ENCODE measurements at regions not wholly inside any gene's neighbourhood (a gene's known extent, or its start where the extent isn't known, plus 50 kb on each side); places are given as distances from the start of the nearest gene placed in this dataset.
"Not testable (repeated sequence)": the region's sequence is repeated elsewhere in the genome, so short reads cannot be mapped to it uniquely, and the experiment has no call there.

DNA sequence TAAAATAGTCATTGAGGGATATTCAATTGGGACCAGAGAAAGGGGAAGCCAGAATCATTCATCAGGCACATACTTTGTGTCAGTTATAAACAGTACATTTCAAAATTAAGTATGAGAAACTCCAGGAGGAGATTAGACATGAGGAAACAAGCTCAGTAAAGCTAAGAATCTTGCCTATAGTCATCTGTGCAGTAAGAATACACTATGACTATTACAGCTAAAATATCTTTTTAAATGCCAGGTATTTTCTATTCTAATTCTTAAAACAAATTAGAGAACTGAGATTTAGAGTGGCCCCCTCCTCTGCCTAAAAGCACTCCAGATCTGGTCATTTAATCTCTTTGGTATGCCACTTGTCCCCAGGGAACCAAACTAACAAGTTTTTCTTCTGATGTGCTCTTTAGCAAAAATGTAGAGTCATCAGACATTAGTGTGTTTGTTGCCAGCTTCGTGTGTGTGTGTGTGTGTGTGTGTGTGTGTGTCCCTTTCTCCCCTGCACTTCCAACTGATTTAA lies 541.1 kb downstream of the TTLL7 start:
- not testable (repeated sequence) for DNase-seq

DNA sequence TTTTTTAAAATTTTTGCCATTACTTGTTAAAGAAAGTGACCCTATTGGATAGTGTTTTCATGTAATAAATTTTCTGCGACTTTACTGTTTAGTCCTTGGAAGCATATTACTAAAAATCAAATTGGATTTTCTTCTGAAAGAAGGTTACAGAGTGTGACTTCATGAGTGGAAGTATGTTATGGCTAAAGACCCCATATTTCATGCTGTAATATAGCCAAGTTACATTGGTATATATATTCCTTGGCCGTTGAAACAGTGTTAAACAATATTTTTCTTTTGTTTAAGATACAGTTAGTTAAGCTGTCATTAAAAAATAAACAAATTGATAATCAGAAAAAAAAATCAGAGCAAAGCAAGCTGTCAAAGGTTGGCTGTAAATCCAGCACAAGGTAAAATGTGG lies 541.7 kb downstream of the TTLL7 start:
- not testable (repeated sequence) for DNase-seq

DNA sequence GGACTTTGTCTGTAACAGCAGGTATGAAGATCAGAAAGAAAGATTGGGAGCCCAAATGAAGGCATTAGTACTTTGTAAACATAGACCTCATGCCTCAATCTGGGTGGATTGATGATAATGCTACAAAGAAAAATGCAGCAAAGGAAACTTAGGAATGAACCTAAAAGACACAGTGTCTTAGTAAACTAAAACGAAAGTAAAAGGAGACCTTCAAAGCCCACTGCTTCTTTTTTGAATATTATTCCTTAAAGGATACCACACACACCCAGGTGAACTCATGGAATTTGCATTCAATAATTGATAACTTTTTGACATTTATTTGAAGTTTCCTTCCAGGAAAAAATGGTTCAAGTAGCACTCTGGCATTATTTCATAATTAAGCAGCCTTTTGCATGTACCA lies 543.2 kb downstream of the TTLL7 start:
- not testable (repeated sequence) for DNase-seq

DNA sequence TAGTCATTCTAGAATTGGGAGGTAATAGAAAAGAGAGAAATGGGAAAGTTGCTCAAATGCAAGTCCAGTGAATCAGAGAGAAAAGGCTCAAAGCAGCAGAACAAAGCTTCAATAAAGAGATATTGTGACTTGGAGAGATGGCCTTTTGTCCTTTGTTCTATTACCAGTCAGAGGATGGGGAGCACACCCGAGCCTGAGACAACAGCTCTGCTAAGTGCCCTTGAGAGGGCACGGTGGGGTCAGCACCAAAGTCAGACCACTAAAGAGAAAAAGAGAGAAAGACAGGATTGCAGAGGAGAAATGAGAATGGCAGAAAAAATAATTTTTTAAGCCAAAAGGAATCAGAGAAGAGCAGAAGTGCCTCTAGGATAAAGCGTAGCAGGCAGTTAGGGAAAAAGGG lies 553.1 kb downstream of the TTLL7 start:
- DNase-seq = not testable (repeated sequence)

DNA sequence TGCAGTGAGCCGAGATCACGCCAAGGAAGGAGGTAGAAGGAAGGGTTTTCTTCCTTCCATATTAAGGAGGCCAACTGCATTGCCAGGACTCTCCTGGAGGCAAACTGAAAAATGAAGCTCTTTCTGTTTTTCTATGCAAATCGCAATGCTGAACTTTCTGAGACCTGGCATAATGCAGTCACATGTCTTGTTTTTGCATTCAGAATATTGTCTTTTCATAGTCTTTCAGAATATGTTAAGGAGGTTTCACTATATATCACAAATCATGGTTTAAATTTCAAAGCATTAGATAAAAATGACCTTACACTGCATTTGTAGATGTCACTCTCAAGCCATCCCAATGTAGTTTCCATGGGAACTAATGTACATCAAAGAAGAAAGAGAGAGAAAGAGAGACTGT lies 556.5 kb downstream of the TTLL7 start:
- not testable (repeated sequence) for DNase-seq

DNA sequence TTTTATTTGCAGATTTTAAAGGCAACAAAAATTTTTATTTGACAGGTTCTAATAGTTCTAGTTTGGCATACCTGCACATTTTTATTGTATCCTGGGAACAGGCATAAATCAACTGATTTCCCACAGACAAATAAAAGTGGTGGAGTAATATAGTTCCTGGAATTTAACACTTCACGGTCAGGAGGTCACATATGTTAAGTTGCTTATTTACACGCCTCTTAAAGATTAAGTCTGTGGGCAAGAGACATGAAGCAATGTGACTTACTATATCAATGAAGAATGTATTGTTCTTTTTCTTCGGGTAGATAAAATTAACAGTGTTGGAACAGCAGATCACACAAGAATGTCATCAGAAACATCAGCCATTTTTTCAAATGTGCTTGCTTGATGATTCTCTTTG lies 558.3 kb downstream of the TTLL7 start:
- DNase-seq = not testable (repeated sequence)

DNA sequence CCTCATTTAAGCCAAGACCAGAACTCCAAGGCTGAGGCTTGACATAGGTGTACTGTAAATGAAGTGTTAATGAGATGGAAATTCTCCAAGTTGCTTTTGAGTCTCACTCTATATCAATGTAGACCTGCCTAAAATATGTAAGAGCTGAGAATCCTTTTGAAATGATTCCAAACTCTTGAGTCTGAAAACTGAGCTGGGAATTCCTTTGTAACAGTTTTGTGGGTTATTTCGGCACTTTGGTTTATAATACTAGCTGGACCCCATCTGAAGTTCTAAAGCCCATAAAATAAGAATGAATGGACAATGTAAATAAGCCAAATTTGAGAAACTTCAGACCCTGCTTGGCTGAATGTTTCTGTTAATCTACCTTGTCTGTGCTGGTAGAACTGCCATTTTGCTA lies 558.9 kb downstream of the TTLL7 start:
- DNase-seq = not testable (repeated sequence)

DNA sequence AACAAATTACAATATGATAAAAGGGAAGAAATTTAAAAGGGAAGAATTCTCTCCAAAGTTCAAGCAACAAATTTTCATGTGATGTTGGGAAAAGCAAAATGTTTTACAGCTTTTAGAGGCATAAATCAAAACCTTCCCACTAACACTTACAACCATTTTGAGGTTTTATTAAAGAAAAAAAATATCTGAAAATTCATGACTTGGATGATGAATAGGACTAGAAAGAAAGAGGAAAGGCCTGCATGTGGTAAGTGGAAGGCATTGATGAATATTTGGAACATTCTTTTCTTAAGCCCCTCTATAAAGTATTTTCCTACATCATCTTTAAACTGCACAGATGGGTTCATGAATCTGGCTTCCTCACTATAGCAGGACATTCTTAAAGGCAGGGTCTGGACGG lies 560.6 kb downstream of the TTLL7 start:
- DNase-seq = not testable (repeated sequence)

DNA sequence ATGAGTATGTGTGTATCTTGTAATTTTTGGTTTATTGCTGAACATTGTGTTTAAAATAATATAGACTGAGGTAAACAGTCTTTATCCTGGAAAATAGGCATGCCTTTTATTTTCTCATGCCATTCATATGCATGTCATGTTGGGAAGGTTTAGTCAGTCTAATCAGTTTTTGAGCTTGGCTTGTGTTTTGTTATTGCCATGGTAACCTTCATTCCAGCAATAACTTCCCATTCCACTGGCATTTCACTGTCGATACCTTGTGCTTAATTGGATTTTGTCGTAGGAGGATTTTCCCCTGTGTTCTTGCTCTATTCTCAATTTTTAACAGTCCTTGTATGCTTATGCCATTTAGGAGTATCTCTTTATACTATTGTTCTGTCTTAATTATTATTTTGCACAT lies 563.6 kb downstream of the TTLL7 start:
- DNase-seq = not testable (repeated sequence)

DNA sequence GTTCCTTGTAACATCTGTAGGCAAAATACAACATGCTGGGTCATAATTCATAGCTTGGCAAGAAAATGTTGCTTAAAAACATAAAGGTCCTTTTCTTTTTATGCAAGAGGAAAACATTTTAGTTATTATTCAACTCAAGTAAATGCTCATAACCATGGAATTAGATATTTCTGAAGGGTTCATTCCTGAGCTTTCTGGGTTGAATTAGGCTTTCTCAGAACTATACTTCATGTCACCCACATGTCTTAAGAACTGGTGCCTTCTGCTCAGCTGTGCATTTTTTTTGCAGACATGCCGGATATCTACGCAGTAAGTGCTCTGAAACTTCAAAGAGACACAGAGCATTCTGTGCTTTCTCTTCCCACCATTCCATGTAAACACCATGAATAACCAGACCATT lies 571.4 kb downstream of the TTLL7 start:
- DNase-seq = not testable (repeated sequence)

DNA sequence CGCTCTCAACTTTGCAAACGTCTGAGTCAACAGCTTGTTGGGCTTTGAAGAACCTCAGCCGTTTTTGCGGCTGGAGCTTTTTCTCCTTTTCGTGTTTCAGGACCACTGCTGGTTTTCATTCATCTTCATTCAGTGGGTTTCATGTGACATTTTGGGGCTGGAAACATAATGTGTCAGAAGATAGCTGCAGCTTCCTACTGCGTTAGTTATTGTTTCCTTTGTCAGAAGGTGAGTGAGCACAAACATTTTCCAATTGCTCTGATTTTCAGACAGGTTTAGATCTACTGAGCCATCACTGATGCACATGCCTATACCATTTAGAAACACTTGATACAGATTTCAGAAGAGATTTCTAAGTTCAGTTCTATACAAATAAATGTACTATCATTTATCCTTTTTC lies 575.5 kb downstream of the TTLL7 start:
- not testable (repeated sequence) for DNase-seq

DNA sequence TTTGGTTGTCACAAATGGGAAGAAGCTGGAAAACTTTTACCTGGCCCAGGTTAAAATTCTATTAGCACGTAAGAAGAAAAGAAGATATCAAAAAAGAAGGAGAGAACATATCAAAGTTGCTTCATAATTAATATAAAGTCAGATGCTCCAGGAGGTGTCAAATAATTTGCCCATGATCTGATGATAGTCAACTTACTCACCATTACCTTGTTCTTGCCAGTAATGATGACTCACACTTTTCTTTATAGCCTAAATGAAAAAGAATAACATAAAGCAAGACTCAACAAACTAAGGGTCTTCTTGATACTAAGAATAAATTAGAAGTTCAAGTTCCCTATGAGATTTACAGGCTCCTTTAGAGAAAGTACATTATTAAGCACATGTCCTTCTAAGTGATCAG lies 580.4 kb downstream of the TTLL7 start:
- no peak for DNase-seq

DNA sequence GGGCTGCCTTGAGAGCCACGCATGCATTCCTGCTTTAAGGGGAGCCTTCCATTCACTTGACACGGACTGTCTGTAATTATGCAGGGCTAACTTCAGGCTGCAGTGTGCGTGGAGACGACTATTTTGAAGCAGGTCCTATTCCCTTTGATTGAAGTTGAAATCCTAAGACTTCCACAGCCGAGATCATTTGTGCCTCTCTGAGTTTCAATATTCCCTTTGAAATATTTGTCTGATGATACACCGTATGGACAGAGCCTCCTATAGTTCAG lies 585.2 kb downstream of the TTLL7 start:
- DNase-seq = not testable (repeated sequence)

DNA sequence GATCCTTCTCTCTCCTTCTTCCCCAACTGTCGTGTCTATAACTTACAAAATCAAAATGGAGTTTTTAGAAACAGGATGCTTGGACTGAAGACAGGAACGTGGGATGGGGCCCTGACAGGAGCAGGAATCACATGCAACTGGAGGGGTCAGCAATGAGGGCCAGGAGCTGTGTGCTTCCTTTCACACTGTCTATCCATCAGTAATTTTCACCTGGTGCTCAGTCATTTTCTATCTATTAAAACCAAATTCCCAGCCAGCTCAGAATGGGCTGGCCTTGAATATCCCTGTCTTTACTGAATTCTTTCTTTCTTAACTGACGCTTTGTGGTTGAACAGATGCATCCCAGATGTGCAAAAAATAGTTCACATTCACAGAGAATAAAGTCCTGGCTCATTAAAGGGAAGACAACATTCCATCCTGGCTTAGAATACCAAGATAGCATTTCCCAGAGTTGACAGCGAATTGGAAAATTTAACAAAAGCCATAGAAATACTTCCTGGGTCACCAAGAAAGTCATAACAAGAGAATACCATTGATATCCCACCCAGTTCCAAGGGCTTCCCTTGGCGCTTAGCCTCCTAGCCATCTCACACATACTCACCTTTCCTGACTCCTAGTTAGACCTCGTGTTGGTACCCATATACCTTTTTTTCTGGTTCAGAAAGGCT lies 588.1 kb downstream of the TTLL7 start:
- not testable (repeated sequence) for DNase-seq

DNA sequence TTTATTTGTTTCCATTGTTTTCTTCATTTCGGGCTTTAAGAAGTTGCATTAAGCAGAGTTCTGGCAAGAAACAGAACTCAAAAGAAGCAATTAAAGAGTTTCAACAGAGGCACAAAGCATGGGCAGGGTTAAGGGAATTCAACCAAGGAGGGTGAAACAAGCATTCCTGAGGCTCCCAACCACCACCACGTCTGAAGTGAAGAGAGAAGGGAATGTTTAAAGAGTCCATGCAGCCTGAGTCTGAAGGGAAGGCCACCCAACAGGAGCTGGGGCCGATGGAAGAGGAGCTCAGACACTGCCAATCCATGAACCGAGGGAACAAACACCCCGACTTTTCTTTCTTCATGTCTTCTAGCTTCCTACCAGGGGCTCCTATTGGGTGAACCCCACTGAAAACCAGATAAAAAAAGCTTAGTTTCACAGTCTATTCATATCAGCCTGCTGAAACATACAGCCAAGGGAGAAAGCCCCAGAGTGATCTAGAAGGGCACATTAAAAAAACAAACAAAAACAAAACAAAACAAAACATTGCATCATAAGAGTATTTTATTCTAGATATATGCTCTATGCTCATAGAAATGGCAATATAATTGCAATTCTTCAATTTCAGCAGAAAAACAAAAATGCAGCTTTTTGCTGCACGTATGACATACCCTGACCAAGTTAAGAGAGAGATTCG lies 592.1 kb downstream of the TTLL7 start:
- not testable (repeated sequence) for DNase-seq

DNA sequence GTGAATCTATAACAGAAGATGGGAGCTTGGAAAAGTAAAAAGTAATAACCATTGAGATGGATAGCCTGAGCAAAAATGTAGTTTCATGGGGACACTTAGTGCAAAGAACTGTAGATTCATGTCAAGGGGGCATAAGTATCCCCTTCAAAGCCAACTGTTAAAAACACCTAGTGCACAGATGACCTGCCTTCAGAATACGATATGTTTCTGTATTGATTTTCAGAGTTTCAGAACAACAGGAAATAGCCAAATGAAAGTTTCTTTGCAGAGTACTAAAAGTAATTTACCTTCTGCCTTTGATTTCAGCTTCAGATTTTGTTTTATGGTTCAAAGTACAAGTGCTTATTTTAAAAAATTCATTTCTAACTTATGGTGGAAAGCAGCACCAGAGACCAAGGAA lies 593.1 kb downstream of the TTLL7 start:
- DNase-seq = not testable (repeated sequence)

DNA sequence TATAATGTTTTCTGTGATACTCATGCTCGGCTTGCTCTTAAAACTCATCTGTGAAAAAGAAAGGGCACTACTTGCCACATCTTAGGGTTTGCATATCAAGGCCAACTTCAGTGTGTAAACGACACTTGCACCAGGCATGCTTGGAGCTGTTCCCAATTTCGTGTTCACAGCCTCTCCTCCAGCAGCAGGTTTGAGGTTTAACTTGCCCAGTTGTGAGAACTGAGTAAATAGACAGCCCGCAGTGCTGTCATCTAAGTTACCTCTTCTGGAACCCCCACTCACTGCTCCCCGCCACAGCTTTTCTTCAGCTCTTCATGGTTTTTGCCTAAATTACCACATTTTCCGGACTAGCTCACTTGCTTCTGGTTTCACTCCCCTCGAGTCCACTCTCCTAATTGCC lies 595.4 kb downstream of the TTLL7 start:
- not testable (repeated sequence) for DNase-seq

DNA sequence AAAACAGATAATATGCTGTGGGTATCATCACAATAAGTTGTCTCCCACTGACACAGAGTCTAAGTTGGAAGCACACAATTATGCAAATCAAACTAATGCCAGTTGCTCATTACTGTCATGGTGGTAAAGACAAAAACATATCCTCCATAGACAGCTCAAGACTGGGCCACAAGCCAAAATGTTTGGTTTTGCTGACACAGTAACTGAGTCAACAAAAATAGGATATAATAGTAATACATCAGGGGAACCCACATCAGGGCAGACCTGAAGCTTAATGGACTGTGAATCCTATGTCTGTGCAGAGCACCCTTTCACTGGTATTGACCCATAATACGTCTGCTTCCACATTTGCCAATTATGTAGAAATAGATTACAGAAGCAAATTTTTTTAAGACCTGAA lies 597.8 kb downstream of the TTLL7 start:
- DNase-seq = not testable (repeated sequence)

DNA sequence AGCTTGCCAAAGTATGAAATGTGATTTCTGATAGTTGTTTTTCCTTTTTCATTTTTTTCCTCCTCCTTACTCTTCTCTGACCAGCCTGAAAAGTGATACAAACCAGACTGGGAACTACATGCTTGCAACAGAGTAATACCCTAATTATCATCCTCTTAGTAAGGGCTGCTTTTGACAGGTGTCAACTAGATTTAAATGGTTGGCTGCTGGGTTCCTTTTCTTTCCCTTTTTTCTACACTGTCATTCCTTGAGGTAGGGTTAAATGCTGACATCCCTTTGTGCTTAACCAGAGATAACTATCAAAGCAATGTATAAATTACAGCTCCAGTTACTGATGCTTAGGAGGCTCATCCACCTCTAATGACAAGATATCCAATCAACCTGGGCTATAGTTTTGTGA lies 598.8 kb downstream of the TTLL7 start:
- not testable (repeated sequence) for DNase-seq

DNA sequence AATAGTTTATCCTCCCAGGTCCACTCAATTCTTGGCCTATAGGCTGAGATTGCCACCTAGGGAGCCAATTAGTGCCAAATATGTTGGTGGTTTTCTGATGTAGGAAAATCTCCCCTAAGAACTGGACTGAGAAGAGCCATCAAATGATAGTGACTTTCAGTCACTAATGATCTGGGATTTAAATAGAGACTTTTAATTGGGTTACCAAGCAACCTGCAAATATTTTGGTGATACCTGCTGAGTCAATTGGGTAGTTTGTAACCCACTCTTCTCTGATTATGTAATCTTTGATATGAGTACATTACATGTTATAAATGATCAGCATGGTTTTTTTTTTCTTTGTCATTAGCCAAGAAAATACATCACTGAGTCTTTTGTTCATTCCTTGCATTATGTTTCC lies 600.8 kb downstream of the TTLL7 start:
- not testable (repeated sequence) for DNase-seq

DNA sequence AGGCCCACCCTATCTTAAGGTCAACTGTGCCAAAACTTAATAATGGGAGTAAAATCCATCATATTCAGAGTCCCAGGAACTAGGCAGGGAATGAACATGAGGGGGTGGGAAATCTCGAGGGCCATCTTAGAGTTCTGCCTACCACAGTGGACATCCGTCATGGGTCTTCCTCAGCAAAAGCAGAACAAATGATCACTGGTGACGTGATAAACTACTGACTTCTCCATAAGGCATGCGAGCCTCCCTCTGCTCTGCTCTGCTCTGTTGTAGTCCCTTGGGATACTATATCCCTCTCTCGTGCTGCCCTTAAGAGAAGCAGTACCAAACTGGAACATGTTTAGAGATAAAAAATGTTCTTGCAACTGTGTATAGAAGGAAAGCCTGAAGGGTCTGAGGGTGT lies 603.8 kb downstream of the TTLL7 start:
- not testable (repeated sequence) for DNase-seq

DNA sequence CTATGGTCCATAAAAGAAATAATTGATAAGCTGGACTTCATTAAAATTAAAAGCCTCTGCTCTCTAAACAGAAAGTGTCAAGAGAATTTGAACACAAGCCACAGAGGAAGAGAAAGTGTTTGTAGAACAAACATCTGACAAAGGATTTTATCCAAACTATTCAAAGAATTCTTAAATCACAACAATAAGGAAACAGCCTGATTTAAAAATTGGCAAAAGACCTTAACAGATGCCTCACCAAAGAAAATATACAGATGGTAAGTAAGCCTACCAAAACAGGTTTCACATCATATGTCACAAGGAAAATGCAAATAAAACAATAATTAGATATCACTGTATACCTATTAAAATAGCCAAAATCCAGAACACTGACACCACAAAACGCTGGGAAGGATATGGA lies 612.0 kb downstream of the TTLL7 start:
- not testable (repeated sequence) for DNase-seq

DNA sequence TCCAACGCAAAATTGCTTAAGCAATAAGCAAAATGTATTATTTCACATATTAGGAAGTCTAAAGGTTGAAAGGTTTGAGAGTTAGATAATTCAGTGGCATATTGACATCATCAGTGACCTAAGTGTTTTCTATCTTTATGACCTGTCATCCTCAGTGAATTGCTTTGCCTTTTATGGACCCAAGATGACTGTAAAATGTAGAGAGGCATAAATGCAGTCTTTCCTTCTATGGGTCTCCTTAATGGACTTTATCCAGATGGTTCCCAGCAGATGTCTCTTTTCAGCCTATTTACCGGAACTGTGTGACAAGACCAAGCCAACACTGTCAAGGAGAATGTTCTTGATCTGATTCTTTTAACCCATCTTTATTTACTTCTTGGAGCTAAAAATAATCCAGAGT lies 615.8 kb downstream of the TTLL7 start:
- not testable (repeated sequence) for DNase-seq

DNA sequence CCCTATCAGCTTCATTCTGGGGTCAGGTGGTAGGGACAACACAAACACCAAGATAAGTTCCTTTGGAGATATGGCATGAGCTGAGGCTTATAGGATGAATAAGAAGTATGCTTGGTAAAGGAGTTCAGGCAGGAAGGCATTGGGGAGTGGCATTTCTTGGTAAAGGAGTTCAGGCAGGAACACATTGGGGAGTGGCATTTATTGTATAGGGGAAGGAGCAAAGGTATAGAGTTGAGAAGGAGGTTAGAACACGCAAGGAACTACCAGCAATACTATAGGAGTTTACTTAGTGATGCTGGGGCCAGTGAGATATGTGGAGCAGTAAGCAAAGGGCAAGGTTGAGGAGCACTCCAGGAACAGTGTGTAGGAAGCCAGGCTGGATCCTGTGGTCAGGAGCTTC lies 625.9 kb downstream of the TTLL7 start:
- not testable (repeated sequence) for DNase-seq

DNA sequence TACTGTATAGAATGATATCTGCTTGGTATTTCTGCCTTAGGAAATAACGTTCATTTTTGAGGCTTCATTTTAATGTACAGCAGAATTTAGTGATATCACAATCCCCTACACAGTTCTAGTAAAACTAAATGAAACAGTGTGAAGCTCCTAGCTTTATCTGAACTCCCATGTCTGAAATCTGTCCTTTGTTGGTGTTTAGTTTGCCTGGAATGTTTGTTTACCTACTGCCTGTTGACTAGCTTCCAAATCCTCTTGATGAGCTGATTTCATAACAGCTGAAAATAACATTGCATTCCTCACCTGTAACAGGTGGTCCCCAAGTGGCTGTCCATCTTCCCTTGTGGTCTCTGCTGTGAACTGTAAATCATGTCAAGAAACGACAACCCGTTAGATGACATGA lies 629.1 kb downstream of the TTLL7 start:
- DNase-seq = not testable (repeated sequence)
